OCI-LY1 (cell line): ENCODE measurements at regions not wholly inside any gene's neighbourhood (a gene's known extent, or its start where the extent isn't known, plus 50 kb on each side); places are given as distances from the start of the nearest gene placed in this dataset.

Source experiments
- CTCF ChIP-seq: fragments of 200-600 bp; sonication (generic), shearing (Covaris generic); IDR thresholded peaks from 2 replicates; pipeline ENCODE4 v1.5.1; 2017; ENCODE audit warnings: mild to moderate bottlenecking, antibody characterized with exemption, low read length, moderate library complexity, mixed read lengths
- EZH2 ChIP-seq: fragments of 200-600 bp; sonication (generic), shearing (Covaris generic); IDR thresholded peaks from 2 replicates; pipeline ENCODE4 v1.8.0; 2017; ENCODE audit warnings: borderline replicate concordance, mixed run types, mild to moderate bottlenecking, antibody characterized with exemption, low read length, moderate library complexity, mixed read lengths

- TF ChIP-seq CTCF (no peak), EZH2 (no peak)
Observed at GRCh38 chr9:95788021-95788420, 87.5 kb upstream of the ERCC6L2 start.
